ENCODE measurements at regions not wholly inside any gene's neighbourhood (a gene's known extent, or its start where the extent isn't known, plus 50 kb on each side); places are given as distances from the start of the nearest gene placed in this dataset.

- TF ChIP-seq POLR2AphosphoS5 (IDR thresholded peaks at IDR 0.05) (no peak), CTCF (IDR thresholded peaks at IDR 0.05) (no peak), POLR2A (IDR thresholded peaks at IDR 0.05; ENCODE audit: low read depth) (no peak)
These were observed 506.9 kb downstream of the SATB2 start for GRCh38 chr2:198950803-198951202.

All from esophagus muscularis mucosa (tissue), 3 donors.